Transverse colon (tissue), 4 donors: ENCODE measurements at regions not wholly inside any gene's neighbourhood (a gene's known extent, or its start where the extent isn't known, plus 50 kb on each side); places are given as distances from the start of the nearest gene placed in this dataset.

ENCODE experiments used
- DNase-seq: peaks from one replicate; pipeline ENCODE4 v3.0.0-alpha.2; 2019
- H3K27ac ChIP-seq, 4 donors: fragments of 200-600 bp; sonication (generic); 2 replicates each; pipeline ENCODE4 v1.5.1; 2016 to 2018; ENCODE audit warnings: inconsistent platforms in 4 of 4
- H3K27me3 ChIP-seq: fragments of 200-600 bp; sonication (generic); 2 replicates; pipeline ENCODE4 v1.5.1; 2017; ENCODE audit warnings: inconsistent platforms
- H3K36me3 ChIP-seq, 4 donors: fragments of 200-600 bp; sonication (generic); 2 replicates each; pipeline ENCODE4 v1.5.1; 2017 to 2019; ENCODE audit warnings: inconsistent platforms in 4 of 4
- H3K4me1 ChIP-seq, 4 donors: fragments of 200-600 bp; sonication (generic); 2 replicates each; pipeline ENCODE4 v1.5.1; 2017 to 2020; ENCODE audit warnings: inconsistent platforms in 4 of 4
- H3K4me3 ChIP-seq, 4 donors: fragments of 200-600 bp; sonication (generic); 1 replicate in 1 of 4; 2 replicates in 3 of 4; pipeline versions ENCODE4 v1.5.1 to v1.6.1; 2017 to 2019; ENCODE audit warnings: inconsistent platforms in 4 of 4
- H3K9me3 ChIP-seq, 2 donors: fragments of 200-600 bp; sonication (generic); 2 replicates each; pipeline ENCODE4 v1.5.1; 2017 to 2019; ENCODE audit warnings: inconsistent platforms in 2 of 2
- CTCF ChIP-seq, 5 experiments: fragments of 200-600 bp in 3 of 5; fragments of 450-650 bp in 2 of 5; sonication (generic) in 3 of 5; IDR thresholded peaks; 1 replicate in 2 of 5; 2 replicates in 3 of 5; pipeline ENCODE4 v1.5.1; 2016 to 2017; ENCODE audit warnings: antibody characterized with exemption in 5 of 5, inconsistent platforms in 3 of 5, mild to moderate bottlenecking in 2 of 5, moderate library complexity in 1 of 5
- EP300 ChIP-seq: sonication (generic); formaldehyde crosslinking; IDR thresholded peaks from one replicate; pipeline ENCODE4 v1.6.1; 2017; ENCODE audit warnings: antibody characterized with exemption, low read depth
- POLR2A ChIP-seq: fragments of 450-650 bp; IDR thresholded peaks from one replicate; pipeline ENCODE4 v1.6.1; 2016; ENCODE audit warnings: antibody characterized with exemption, mild to moderate bottlenecking, moderate library complexity
- POLR2AphosphoS5 ChIP-seq, 3 donors: sonication (generic); formaldehyde crosslinking; IDR thresholded peaks; one replicate each; pipeline ENCODE4 v1.6.1; 2016; ENCODE audit warnings: antibody characterized with exemption in 3 of 3
- WGBS, 2 donors: methylation state at CpG; one replicate each; pipeline ENCODE4 v1.1.5; 2018; ENCODE audit warnings: low coverage in 1 of 2; 5-methylcytosine and 5-hydroxymethylcytosine counted together
- in situ Hi-C, 4 donors: fragments of 200-750 bp; cut with MboI; loops; one replicate each; pipeline versions ENCODE4 v1.15.0 to v1.15.1; 2017; ENCODE audit warnings: low sequenced_read_pairs in 3 of 4, low pct_ligation_motif_present in 1 of 4, low pct_unique_long_range_greater_than_20kb in 1 of 4
- intact Hi-C: fragments of 100-400 bp; cut with DNase I; formaldehyde crosslinking; loops from one replicate; pipeline ENCODE4 v1.15.1; 2023; ENCODE audit warnings: low total_unique reads

GRCh38 chr1:87186346-87186745 is 142.3 kb upstream of the LMO4 start:
- intact Hi-C loops = no loop called here
- Histone ChIP-seq H3K9me3 (no peaks in the 10 kb centered on the region), H3K4me3 (no peak overlapping the region), H3K36me3 (no peaks in the 10 kb centered on the region), H3K4me1 (no peaks in the 10 kb centered on the region), H3K27me3 (no peaks in the 10 kb centered on the region), H3K27ac (no peak overlapping the region)
- WGBS, 2 donors = 63 to 76% methylated on average over 3 of the region's 3 CpGs
- in situ Hi-C loops = no loop called here
- no peak for DNase-seq
- TF ChIP-seq POLR2AphosphoS5 (IDR thresholded peaks at IDR 0.05) (no peak), CTCF (IDR thresholded peaks at IDR 0.05) (no peak)

- in situ Hi-C loops = no loop called here
- Histone ChIP-seq H3K27me3 (no peaks in the 10 kb centered on the region), H3K9me3 (no peaks in the 10 kb centered on the region), H3K4me1 (no peaks in the 10 kb centered on the region), H3K36me3 (no peaks in the 10 kb centered on the region), H3K27ac (no peak overlapping the region), H3K4me3 (no peak overlapping the region)
- TF ChIP-seq POLR2AphosphoS5 (IDR thresholded peaks at IDR 0.05) (no peak), POLR2A (no peak), EP300 (no peak)
- intact Hi-C loops = no loop called here
- DNase-seq = no peak
- WGBS, 2 donors = 63 to 84% methylated on average over 1 to 3 of the region's 3 CpGs
These were observed 140.0 kb upstream of the LMO4 start for GRCh38 chr1:87188640-87189039.

- Histone ChIP-seq H3K27ac (no peak overlapping the region), H3K4me3 (no peak overlapping the region), H3K9me3 (peaks cover 4 to 7% of the 10 kb centered on the region in 2 donors), H3K4me1 (no peaks in the 10 kb centered on the region), H3K36me3 (no peaks in the 10 kb centered on the region), H3K27me3 (no peaks in the 10 kb centered on the region)
- intact Hi-C loops (no loop called here), in situ Hi-C loops (no loop called here)
- TF ChIP-seq CTCF (IDR thresholded peaks at IDR 0.05) (no peak), POLR2AphosphoS5 (IDR thresholded peaks at IDR 0.05) (no peak), POLR2A (no peak), EP300 (no peak)
- no peak for DNase-seq
- 47 to 69% methylated on average over 2 of the region's 2 CpGs for WGBS, 2 donors
These were observed 138.3 kb upstream of the LMO4 start for GRCh38 chr1:87190402-87190801.

GRCh38 chr1:87191646-87192045 is 137.0 kb upstream of the LMO4 start:
- 34 to 38% methylated on average over 2 of the region's 2 CpGs for WGBS, 2 donors
- DNase-seq = no peak
- Histone ChIP-seq H3K9me3 (peaks cover 4 to 7% of the 10 kb centered on the region in 2 donors), H3K36me3 (no peaks in the 10 kb centered on the region), H3K4me1 (no peaks in the 10 kb centered on the region), H3K27ac (no peak overlapping the region), H3K4me3 (no peak overlapping the region), H3K27me3 (no peaks in the 10 kb centered on the region)
- intact Hi-C loops (no loop called here), in situ Hi-C loops (no loop called here)
- TF ChIP-seq EP300 = no peak
- no peak for TF ChIP-seq POLR2A
- no peak for TF ChIP-seq CTCF (IDR thresholded peaks at IDR 0.05)
- TF ChIP-seq POLR2AphosphoS5 (IDR thresholded peaks at IDR 0.05) = no peak

GRCh38 chr1:87194271-87194774 is 134.4 kb upstream of the LMO4 start:
- in situ Hi-C loops = no loop called here
- H3K9me3 ChIP-seq = peaks cover 4 to 7% of the 10 kb centered on the region in 2 donors
- H3K4me3 ChIP-seq = no peak overlapping the region
- DNase-seq = no peak
- intact Hi-C loops = no loop called here
- WGBS, 2 donors = 89 to 92% methylated on average over 1 of the region's 1 CpG
- no peaks in the 10 kb centered on the region for H3K36me3 ChIP-seq
- TF ChIP-seq POLR2AphosphoS5 (IDR thresholded peaks at IDR 0.05) (no peak), EP300 (no peak), POLR2A (no peak), CTCF (IDR thresholded peaks at IDR 0.05) (no peak)
- no peak overlapping the region for H3K27ac ChIP-seq
- no peaks in the 10 kb centered on the region for H3K4me1 ChIP-seq
- no peaks in the 10 kb centered on the region for H3K27me3 ChIP-seq
